K562 (cell line): ENCODE measurements at regions not wholly inside any gene's neighbourhood (a gene's known extent, or its start where the extent isn't known, plus 50 kb on each side); places are given as distances from the start of the nearest gene placed in this dataset.

Experiments used
- ATAC-seq: fragments of 200-7000 bp; cut with Tn5 transposase; 3 replicates; pipeline ENCODE4 v1.9.1; 2020; ENCODE audit warnings: moderate library complexity
- BruUV-seq: library from RNA; stranded (reverse); fragments of 400-500 nt; replicated peaks from 2 replicates; lab custom pipeline; 2021; lab: Mats Ljungman, UMichigan
- CTCF ChIA-PET: fragments of 300-600 bp; formaldehyde crosslinking; extraction: SDS; loops from one replicate; lab custom pipeline; 2021; ENCODE audit warnings: low intra/inter-chr PET ratio; lab: Yijun Ruan, JAX
- POLR2A ChIA-PET: fragments of 300-600, 350-650 bp; sonication (Branson Sonifier 250); formaldehyde crosslinking; extraction: SDS; loops from one replicate; lab custom pipeline; 2021; ENCODE audit warnings: antibody characterized with exemption, inconsistent platforms; lab: Yijun Ruan, JAX
- DNase-seq, 4 experiments: peaks; one replicate each; pipeline versions ENCODE4 v3.0.0 to v3.0.0-alpha.2; 2011 to 2018; ENCODE audit warnings: low spot score in 3 of 4, mixed read lengths in 3 of 4; ENCODE audit errors: extremely low read depth in 1 of 4
- FAIRE-seq: peaks from 2 replicates; lab custom pipeline; 2011; peaks lifted over from hg19 to GRCh38; lab: Jason Lieb, UNC
- H2AFZ ChIP-seq: 2 replicates; pipeline ENCODE4 v1.6.0; 2011; ENCODE audit warnings: low read depth, low read length, control low read depth, inconsistent platforms
- H3K27ac ChIP-seq: fragments of 200-600 bp; 3 replicates; pipeline ENCODE4 v1.8.0; 2011; ENCODE audit warnings: low read depth, mild to moderate bottlenecking, control low read depth, inconsistent platforms, low read length, moderate library complexity, mixed read lengths; ENCODE audit errors: extremely low read depth
- H3K27me3 ChIP-seq, 2 experiments: fragments of 300-600 bp in 1 of 2; 2 replicates in 1 of 2; 3 replicates in 1 of 2; pipeline versions ENCODE4 v1.6.0 to v1.8.0; 2011; ENCODE audit warnings: inconsistent platforms in 2 of 2, low read length in 2 of 2, mild to moderate bottlenecking in 1 of 2, mixed read lengths in 1 of 2, moderate library complexity in 1 of 2; ENCODE audit not compliant: control insufficient read depth in 2 of 2, insufficient read depth in 2 of 2
- H3K36me3 ChIP-seq: fragments of 300-600 bp; 3 replicates; pipeline ENCODE4 v1.8.0; 2011; ENCODE audit warnings: mild to moderate bottlenecking, low read length, inconsistent platforms; ENCODE audit not compliant: control insufficient read depth, insufficient read depth
- H3K4me1 ChIP-seq, 2 experiments: fragments of 200-600 bp in 1 of 2; replicated peaks in 1 of 2; 2 replicates in 1 of 2; 3 replicates in 1 of 2; pipeline versions ENCODE4 v1.5.1 to v1.8.0; 2011; ENCODE audit warnings: inconsistent platforms in 2 of 2, low read length in 2 of 2, mild to moderate bottlenecking in 1 of 2, mixed read lengths in 1 of 2, moderate library complexity in 1 of 2; ENCODE audit not compliant: control insufficient read depth in 2 of 2, insufficient read depth in 2 of 2
- H3K4me2 ChIP-seq: 2 replicates; pipeline ENCODE4 v1.6.1; 2011; ENCODE audit warnings: low read length, control low read depth, inconsistent platforms, mixed read lengths; ENCODE audit not compliant: insufficient read depth
- H3K4me3 ChIP-seq: fragments of 200-600 bp; sonication (generic), shearing (Covaris generic); 2 replicates; pipeline ENCODE4 v1.5.1; 2016; ENCODE audit warnings: control low read depth, inconsistent platforms
- H3K79me2 ChIP-seq: fragments of 200-600 bp; 3 replicates; pipeline ENCODE4 v1.8.0; 2011; ENCODE audit warnings: low read length, inconsistent platforms; ENCODE audit not compliant: control insufficient read depth, insufficient read depth
- H3K9ac ChIP-seq, 2 experiments: 2 replicates each; pipeline versions ENCODE4 v1.6.0 to v1.6.1; 2011; ENCODE audit warnings: low read depth in 2 of 2, low read length in 2 of 2, control low read depth in 1 of 2, inconsistent platforms in 1 of 2, mild to moderate bottlenecking in 1 of 2, mixed read lengths in 1 of 2; ENCODE audit not compliant: insufficient read depth in 1 of 2
- H3K9me1 ChIP-seq: one replicate; pipeline ENCODE4 v1.6.0; 2011; ENCODE audit warnings: inconsistent platforms, mild to moderate bottlenecking, low read length, moderate library complexity; ENCODE audit not compliant: control insufficient read depth, insufficient read depth
- H3K9me3 ChIP-seq: replicated peaks from 2 replicates; pipeline ENCODE4 v1.5.1; 2011; ENCODE audit warnings: low read depth, low read length, inconsistent platforms; ENCODE audit not compliant: control insufficient read depth, insufficient read depth
- H4K20me1 ChIP-seq: replicated peaks from 2 replicates; pipeline ENCODE4 v1.6.1; 2011; ENCODE audit warnings: low read length, inconsistent platforms, mixed read lengths; ENCODE audit not compliant: control insufficient read depth, insufficient read depth
- BRF1 ChIP-seq: IDR thresholded peaks from 3 replicates; pipeline ENCODE4 v1.6.1; 2011; ENCODE audit warnings: borderline replicate concordance, mild to moderate bottlenecking; ENCODE audit not compliant: insufficient read length; ENCODE audit errors: extremely low read depth
- CTBP1 ChIP-seq: fragments of 450-650 bp; IDR thresholded peaks from 2 replicates; pipeline ENCODE4 v1.6.1; 2016; ENCODE audit warnings: borderline replicate concordance
- DEAF1 ChIP-seq: fragments of 450-650 bp; formaldehyde crosslinking; IDR thresholded peaks from 2 replicates; pipeline ENCODE4 v1.4.0; 2020; ENCODE audit warnings: mild to moderate bottlenecking, moderate library complexity
- KAT8 ChIP-seq: fragments of 450-650 bp; IDR thresholded peaks from 2 replicates; pipeline ENCODE4 v1.6.1; 2016; ENCODE audit warnings: low read depth, mild to moderate bottlenecking
- MBD2 ChIP-seq: sonication (generic); IDR thresholded peaks from 2 replicates; pipeline ENCODE4 v1.6.1; 2016; ENCODE audit warnings: low read depth, borderline replicate concordance
- NCOA1 ChIP-seq: fragments of 450-650 bp; IDR thresholded peaks from 2 replicates; pipeline ENCODE4 v1.6.1; 2016; ENCODE audit warnings: low read depth
- PHB2 ChIP-seq: fragments of 450-650 bp; IDR thresholded peaks from 2 replicates; pipeline ENCODE4 v1.6.1; 2017; ENCODE audit warnings: low read depth
- SIX5 ChIP-seq, 2 experiments: IDR thresholded peaks; 2 replicates each; pipeline ENCODE4 v1.6.1; 2011; ENCODE audit warnings: low read length in 2 of 2, borderline replicate concordance in 1 of 2, low read depth in 1 of 2, mild to moderate bottlenecking in 1 of 2, moderate library complexity in 1 of 2; ENCODE audit not compliant: insufficient read depth in 1 of 2
- SMARCC2 ChIP-seq: fragments of 450-650 bp; IDR thresholded peaks from 2 replicates; pipeline ENCODE4 v1.6.1; 2017; ENCODE audit warnings: antibody characterized with exemption, moderate library complexity, mild to moderate bottlenecking, low read depth
- SOX6 ChIP-seq: fragments of 450-650 bp; IDR thresholded peaks from 2 replicates; pipeline ENCODE4 v1.6.1; 2014; ENCODE audit warnings: mild to moderate bottlenecking
- TAF7 ChIP-seq: fragments of 450-650 bp; IDR thresholded peaks from 2 replicates; pipeline ENCODE4 v1.6.1; 2016; ENCODE audit warnings: missing genetic modification characterization, missing compliant biosample characterization
- ZNF12 ChIP-seq: sonication (generic); formaldehyde crosslinking; IDR thresholded peaks from 2 replicates; pipeline ENCODE4 v1.4.0; 2020; ENCODE audit warnings: mild to moderate bottlenecking, missing genetic modification reagents
- ZNF280A ChIP-seq: fragments of 450-650 bp; IDR thresholded peaks from 2 replicates; pipeline ENCODE4 v1.6.1; 2018; ENCODE audit warnings: mild to moderate bottlenecking, low read depth; ENCODE audit not compliant: partially characterized antibody
- ZNF282 ChIP-seq: sonication (generic); formaldehyde crosslinking; IDR thresholded peaks from 2 replicates; pipeline ENCODE4 v1.8.1; 2023; ENCODE audit warnings: missing genetic modification reagents
- ZNF668 ChIP-seq: fragments of 250-450 bp; sonication (Bioruptor Pico); IDR thresholded peaks from 2 replicates; pipeline ENCODE4 v1.8.0; 2022; ENCODE audit warnings: mild to moderate bottlenecking, inconsistent platforms
- WGBS: fragments of 100-300 bp; shearing (Covaris generic); methylation state at CpG from one replicate; pipeline ENCODE4 v1.1.6; 2016; ENCODE audit warnings: low coverage, mixed read lengths; ENCODE audit not compliant: insufficient coverage; ENCODE audit errors: missing lambda C conversion rate; 5-methylcytosine and 5-hydroxymethylcytosine counted together
- in situ Hi-C: fragments of 300-500 bp; cut with MboI; formaldehyde crosslinking; loops from 4 replicates; pipeline ENCODE4 v1.15.0; 2018; ENCODE audit warnings: inconsistent platforms, mixed read lengths
- intact Hi-C: fragments of 100-400 bp; cut with micrococcal nuclease; formaldehyde crosslinking; loops from 2 replicates; pipeline ENCODE4 v1.14.2; 2022
- TF ChIP-seq, protein P1 (sequence below), 3 experiments: fragments of 200-800 bp in 1 of 3; sonication (Bioruptor generic) in 1 of 3; sonication (generic) in 1 of 3; formaldehyde crosslinking in 1 of 3; IDR thresholded peaks; 2 replicates each; pipeline versions ENCODE4 v1.6.1 to v1.8.0; 2016 to 2022; ENCODE audit warnings: mild to moderate bottlenecking in 2 of 3, missing compliant biosample characterization in 2 of 3, missing genetic modification characterization in 2 of 3, missing genetic modification reagents in 1 of 3

DNA sequence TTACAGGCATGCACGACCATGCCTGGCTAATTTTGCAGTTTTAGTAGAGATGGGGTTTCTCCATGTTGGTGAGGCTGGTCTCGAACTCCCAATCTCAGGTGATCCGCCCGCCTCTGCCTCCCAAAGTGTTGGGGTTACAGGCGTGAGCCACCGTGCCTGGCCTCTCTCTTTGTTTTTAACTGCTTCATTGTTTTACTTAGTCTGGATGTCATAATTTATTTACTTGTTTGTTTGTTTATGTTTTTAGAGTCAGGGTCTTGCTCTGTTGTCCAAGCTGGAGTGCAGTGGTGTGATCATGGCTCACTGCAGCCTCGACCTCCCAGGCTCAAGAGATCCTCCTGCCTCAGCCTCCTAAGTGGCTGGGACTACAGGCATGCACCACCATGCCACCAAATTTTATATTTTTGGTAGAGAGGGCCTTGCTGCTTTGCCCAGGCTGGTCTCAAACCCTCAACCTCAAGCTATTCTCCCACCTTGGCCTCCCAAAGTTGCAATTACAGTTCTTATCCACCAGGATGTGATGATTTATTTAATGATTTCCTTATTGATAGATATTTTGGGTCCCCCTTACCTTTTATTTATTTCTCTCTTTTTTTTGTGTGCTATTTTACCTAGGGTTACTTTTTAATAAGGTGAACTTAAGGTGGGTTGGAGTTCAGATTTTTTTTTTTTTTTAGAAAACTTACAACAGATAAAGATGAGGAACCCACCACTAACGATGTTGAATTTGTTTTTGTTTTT, 52.6 kb upstream of the ADA2 start (continued):
- no peak for TF ChIP-seq ZNF12
- TF ChIP-seq NCOA1, result no peak
- no peak for TF ChIP-seq DEAF1 (CRISPR knock-in tag)
- TF ChIP-seq PHB2, result no peak
- TF ChIP-seq TAF7 (tag), result no peak
- no peak for TF ChIP-seq ZNF282
- no peak for TF ChIP-seq SOX6
- TF ChIP-seq SMARCC2, result no peak
- no peak for TF ChIP-seq BRF1
- no peak for TF ChIP-seq ZNF668

DNA sequence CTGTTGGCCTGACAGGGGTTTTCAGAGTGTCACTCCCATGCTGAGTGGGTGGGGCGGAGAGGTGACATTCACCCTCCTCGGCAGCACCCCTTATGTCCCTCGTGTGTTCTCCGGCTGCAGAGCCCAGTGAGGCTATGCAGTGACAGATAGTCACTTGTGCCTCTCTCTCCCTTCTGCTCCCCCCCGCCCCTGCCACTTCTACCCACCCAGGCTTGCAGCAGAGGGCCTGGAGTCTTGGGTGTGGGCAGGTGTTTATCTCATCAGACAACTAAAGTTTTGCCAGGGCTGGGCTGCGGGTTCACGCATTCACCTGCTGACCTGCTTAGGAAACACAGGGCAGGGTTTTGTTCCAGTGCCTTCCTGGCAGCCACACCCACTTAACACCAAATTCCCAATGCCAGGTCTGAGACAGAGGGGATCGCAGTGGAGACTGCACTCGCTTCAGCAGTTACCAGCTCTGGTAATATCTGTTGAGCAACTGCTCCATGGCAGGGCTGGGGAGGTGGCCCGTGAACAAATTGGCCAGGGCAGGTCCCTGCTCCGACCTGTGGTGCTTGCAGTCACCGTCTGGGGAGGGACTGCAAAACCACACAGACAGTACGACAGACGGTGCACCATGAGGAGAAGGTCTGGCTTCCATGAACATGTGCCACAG, 50.5 kb upstream of the ADA2 start:
- Histone ChIP-seq H2AFZ (no peak overlapping the region), H3K36me3 (no peaks in the 10 kb centered on the region), H3K4me3 (no peak overlapping the region), H3K27ac (no peak overlapping the region), H4K20me1 (no peaks in the 10 kb centered on the region), H3K9me3 (no peaks in the 10 kb centered on the region), H3K4me1 (no peaks in the 10 kb centered on the region; a peak in 1 of 5 replicates), H3K4me2 (no peak overlapping the region), H3K79me2 (no peaks in the 10 kb centered on the region), H3K9ac (no peak overlapping the region), H3K27me3 (peaks cover 14 to 35% of the 10 kb centered on the region in 2 experiments; a peak in 4 of 5 replicates), H3K9me1 (no peaks in the 10 kb centered on the region)
- BruUV-seq, result no TSS peak
- intact Hi-C loops, result loop anchor here (10.0 kb wide), 1 partner anchor 55 kb away; no protein-coding TSS in a partner anchor
- POLR2A ChIA-PET, result no interaction called here
- 2% methylated on average over 14 of the region's 14 CpGs for WGBS
- in situ Hi-C loops, result no loop called here
- CTCF ChIA-PET, result no interaction called here
- DNase-seq (no peak), ATAC-seq (no peak), FAIRE-seq (no peak)
- no peak for TF ChIP-seq MBD2
- TF ChIP-seq ZNF280A, result no peak
- no peak for TF ChIP-seq SIX5 (IDR thresholded peaks at IDR 0.05; ENCODE audit: borderline replicate concordance in 1 of 2, insufficient read depth in 1 of 2, low read depth in 1 of 2, low read length in 2 of 2)
- TF ChIP-seq CTBP1, result no peak
- TF ChIP-seq, protein P1, sequence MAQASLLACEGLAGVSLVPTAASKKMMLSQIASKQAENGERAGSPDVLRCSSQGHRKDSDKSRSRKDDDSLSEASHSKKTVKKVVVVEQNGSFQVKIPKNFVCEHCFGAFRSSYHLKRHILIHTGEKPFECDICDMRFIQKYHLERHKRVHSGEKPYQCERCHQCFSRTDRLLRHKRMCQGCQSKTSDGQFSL (CRISPR knock-in tag; IDR thresholded peaks at IDR 0.05), result no peak
- TF ChIP-seq, protein P1 (tag; IDR thresholded peaks at IDR 0.05), result no peak
- TF ChIP-seq KAT8, result no peak
